IPS-15b (cell line): ENCODE measurements at regions not wholly inside any gene's neighbourhood (a gene's known extent, or its start where the extent isn't known, plus 50 kb on each side); places are given as distances from the start of the nearest gene placed in this dataset.

Source experiments
- H3K27me3 ChIP-seq: one replicate; pipeline ENCODE4 v1.6.1; 2013; ENCODE audit warnings: low read length; ENCODE audit not compliant: control insufficient read depth, insufficient read depth
- H3K36me3 ChIP-seq: one replicate; pipeline ENCODE4 v1.6.1; 2013; ENCODE audit warnings: low read length; ENCODE audit not compliant: control insufficient read depth, insufficient read depth
- H3K4me1 ChIP-seq: one replicate; pipeline ENCODE4 v1.6.1; 2013; ENCODE audit warnings: mild to moderate bottlenecking, low read length; ENCODE audit not compliant: control insufficient read depth, insufficient read depth
- H3K4me3 ChIP-seq: one replicate; pipeline ENCODE4 v1.5.1; 2013; ENCODE audit warnings: low read depth, low read length
- H3K9ac ChIP-seq: one replicate; pipeline ENCODE4 v1.6.1; 2013; ENCODE audit warnings: low read depth, mild to moderate bottlenecking, low read length
- H3K9me3 ChIP-seq: one replicate; pipeline ENCODE4 v1.6.1; 2013; ENCODE audit warnings: mild to moderate bottlenecking, low read length; ENCODE audit not compliant: control insufficient read depth, insufficient read depth

GRCh38 chr3:17811646-17812045 is 69.2 kb upstream of the TBC1D5 start:
- Histone ChIP-seq H3K36me3 (no peaks in the 10 kb centered on the region), H3K9ac (no peak overlapping the region), H3K9me3 (no peaks in the 10 kb centered on the region), H3K27me3 (no peaks in the 10 kb centered on the region), H3K4me3 (no peak overlapping the region), H3K4me1 (no peaks in the 10 kb centered on the region)

- Histone ChIP-seq H3K4me3 (no peak overlapping the region), H3K9ac (no peak overlapping the region), H3K4me1 (no peaks in the 10 kb centered on the region), H3K9me3 (no peaks in the 10 kb centered on the region), H3K27me3 (no peaks in the 10 kb centered on the region), H3K36me3 (no peaks in the 10 kb centered on the region)
Measured at GRCh38 chr3:17810759-17811158, 68.3 kb upstream of the TBC1D5 start.

GRCh38 chr3:17808994-17809393 is 66.6 kb upstream of the TBC1D5 start:
- Histone ChIP-seq H3K9me3 (no peaks in the 10 kb centered on the region), H3K4me3 (no peak overlapping the region), H3K9ac (no peak overlapping the region), H3K36me3 (no peaks in the 10 kb centered on the region), H3K4me1 (no peaks in the 10 kb centered on the region), H3K27me3 (no peaks in the 10 kb centered on the region)

GRCh38 chr3:17806876-17807275 is 64.4 kb upstream of the TBC1D5 start:
- Histone ChIP-seq H3K4me3 (no peak overlapping the region), H3K36me3 (no peaks in the 10 kb centered on the region), H3K9me3 (no peaks in the 10 kb centered on the region)

GRCh38 chr3:17806201-17806600 is 63.8 kb upstream of the TBC1D5 start:
- Histone ChIP-seq H3K36me3 (no peaks in the 10 kb centered on the region), H3K27me3 (no peaks in the 10 kb centered on the region), H3K4me1 (no peaks in the 10 kb centered on the region), H3K9ac (no peak overlapping the region), H3K9me3 (no peaks in the 10 kb centered on the region), H3K4me3 (no peak overlapping the region)

More at GRCh38 chr3:17806876-17807275, 64.4 kb upstream of the TBC1D5 start:
- Histone ChIP-seq H3K27me3 (no peaks in the 10 kb centered on the region), H3K4me1 (no peaks in the 10 kb centered on the region), H3K9ac (no peak overlapping the region)

- Histone ChIP-seq H3K4me3 (no peak overlapping the region), H3K9ac (no peak overlapping the region), H3K36me3 (no peaks in the 10 kb centered on the region), H3K4me1 (no peaks in the 10 kb centered on the region), H3K27me3 (no peaks in the 10 kb centered on the region), H3K9me3 (no peaks in the 10 kb centered on the region)
Measured at GRCh38 chr3:17805461-17805940, 63.1 kb upstream of the TBC1D5 start.

GRCh38 chr3:17802950-17803349 is 60.5 kb upstream of the TBC1D5 start:
- Histone ChIP-seq H3K36me3 (no peaks in the 10 kb centered on the region), H3K9ac (no peak overlapping the region), H3K27me3 (no peaks in the 10 kb centered on the region), H3K9me3 (no peaks in the 10 kb centered on the region), H3K4me3 (no peak overlapping the region), H3K4me1 (no peaks in the 10 kb centered on the region)

- Histone ChIP-seq H3K9me3 (no peaks in the 10 kb centered on the region), H3K27me3 (no peaks in the 10 kb centered on the region), H3K9ac (no peak overlapping the region), H3K4me1 (no peaks in the 10 kb centered on the region), H3K4me3 (no peak overlapping the region), H3K36me3 (no peaks in the 10 kb centered on the region)
Measured at GRCh38 chr3:17801131-17801530, 58.7 kb upstream of the TBC1D5 start.

- no peaks in the 10 kb centered on the region for H3K36me3 ChIP-seq
- no peaks in the 10 kb centered on the region for H3K4me1 ChIP-seq
- no peaks in the 10 kb centered on the region for H3K27me3 ChIP-seq
- H3K9me3 ChIP-seq: no peaks in the 10 kb centered on the region
- H3K9ac ChIP-seq: no peak overlapping the region
- no peak overlapping the region for H3K4me3 ChIP-seq
Measured at GRCh38 chr3:17800232-17800631, 57.8 kb upstream of the TBC1D5 start.

- H3K9ac ChIP-seq: no peak overlapping the region
- H3K4me1 ChIP-seq: no peaks in the 10 kb centered on the region
- H3K36me3 ChIP-seq: no peaks in the 10 kb centered on the region
- H3K4me3 ChIP-seq: no peak overlapping the region
- no peaks in the 10 kb centered on the region for H3K27me3 ChIP-seq
- no peaks in the 10 kb centered on the region for H3K9me3 ChIP-seq
Measured at GRCh38 chr3:17799312-17799711, 56.9 kb upstream of the TBC1D5 start.

GRCh38 chr3:17798000-17798399 is 55.6 kb upstream of the TBC1D5 start:
- Histone ChIP-seq H3K4me1 (no peaks in the 10 kb centered on the region), H3K9me3 (no peaks in the 10 kb centered on the region), H3K36me3 (no peaks in the 10 kb centered on the region), H3K4me3 (no peak overlapping the region), H3K27me3 (no peaks in the 10 kb centered on the region), H3K9ac (no peak overlapping the region)

GRCh38 chr3:17795711-17796110 is 53.3 kb upstream of the TBC1D5 start:
- Histone ChIP-seq H3K9me3 (no peaks in the 10 kb centered on the region), H3K36me3 (no peaks in the 10 kb centered on the region), H3K4me1 (no peaks in the 10 kb centered on the region), H3K4me3 (no peak overlapping the region), H3K27me3 (no peaks in the 10 kb centered on the region), H3K9ac (no peak overlapping the region)

GRCh38 chr3:17795280-17795679 is 52.8 kb upstream of the TBC1D5 start:
- no peak overlapping the region for H3K4me3 ChIP-seq
- H3K9me3 ChIP-seq: no peaks in the 10 kb centered on the region
- H3K27me3 ChIP-seq: no peaks in the 10 kb centered on the region
- H3K9ac ChIP-seq: no peak overlapping the region
- H3K4me1 ChIP-seq: no peaks in the 10 kb centered on the region
- H3K36me3 ChIP-seq: no peaks in the 10 kb centered on the region
